ENCODE measurements at regions not wholly inside any gene's neighbourhood (a gene's known extent, or its start where the extent isn't known, plus 50 kb on each side); places are given as distances from the start of the nearest gene placed in this dataset.

DNA sequence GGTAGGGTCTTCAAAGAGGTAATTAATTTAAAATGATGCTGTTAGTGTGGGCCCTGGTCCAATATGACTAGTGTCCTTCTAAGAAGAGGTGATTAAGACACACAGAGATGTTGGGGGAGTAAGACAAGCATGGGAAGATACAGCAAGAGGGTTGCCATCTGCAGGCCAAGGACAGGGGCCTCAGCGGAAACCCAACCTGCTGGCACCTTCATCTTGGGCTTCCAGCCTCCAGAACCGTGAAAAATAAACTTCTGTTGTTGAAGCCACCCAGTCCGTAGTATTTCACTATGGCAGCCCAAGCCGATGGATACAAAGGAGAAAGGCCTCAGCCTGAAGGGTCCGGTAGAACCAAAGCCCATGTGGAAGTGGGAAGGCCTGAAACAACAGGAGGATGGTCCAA is 161.7 kb upstream of the UBE2E1 start:
- no peaks in the 10 kb centered on the region for H3K27me3 Mint-ChIP-seq
- ATAC-seq (replicated peaks) (no peak), DNase-seq (no peak)
- H3K36me3 Mint-ChIP-seq, result no peaks in the 10 kb centered on the region
- peaks cover 0 to 3% of the 10 kb centered on the region in 2 donors for H3K9me3 Mint-ChIP-seq
- H3K27ac Mint-ChIP-seq, result no peak overlapping the region
- H3K4me3 Mint-ChIP-seq, result no peak overlapping the region
- peaks cover 1 to 5% of the 10 kb centered on the region in 2 donors for H3K4me1 Mint-ChIP-seq

DNA sequence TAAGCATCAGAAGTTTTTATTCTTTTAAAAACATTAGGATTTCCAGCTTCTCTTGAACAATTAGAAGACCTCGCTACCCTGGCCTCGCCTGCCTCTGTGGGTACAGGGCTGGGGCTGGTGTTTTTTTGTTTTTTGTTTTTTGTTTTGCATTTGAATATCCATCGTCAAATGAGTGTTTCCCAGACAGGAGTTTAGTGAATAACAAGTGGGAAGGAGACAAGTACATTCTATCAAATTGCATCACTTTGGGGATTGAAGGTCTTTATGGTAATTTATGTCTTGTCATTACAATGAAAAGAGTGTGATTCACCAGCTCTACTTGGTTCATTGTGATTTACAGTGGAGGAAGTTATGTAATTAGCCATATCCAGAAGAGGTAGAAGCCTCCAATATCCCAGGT is 161.1 kb upstream of the UBE2E1 start:
- H3K4me3 Mint-ChIP-seq, result no peak overlapping the region
- no peak for DNase-seq
- H3K4me1 Mint-ChIP-seq, result peaks cover 1 to 8% of the 10 kb centered on the region in 2 donors
- H3K27me3 Mint-ChIP-seq, result no peaks in the 10 kb centered on the region
- no peak for ATAC-seq (replicated peaks)
- H3K27ac Mint-ChIP-seq, result no peak overlapping the region
- no peaks in the 10 kb centered on the region for H3K36me3 Mint-ChIP-seq
- H3K9me3 Mint-ChIP-seq, result peaks cover 0 to 3% of the 10 kb centered on the region in 2 donors

DNA sequence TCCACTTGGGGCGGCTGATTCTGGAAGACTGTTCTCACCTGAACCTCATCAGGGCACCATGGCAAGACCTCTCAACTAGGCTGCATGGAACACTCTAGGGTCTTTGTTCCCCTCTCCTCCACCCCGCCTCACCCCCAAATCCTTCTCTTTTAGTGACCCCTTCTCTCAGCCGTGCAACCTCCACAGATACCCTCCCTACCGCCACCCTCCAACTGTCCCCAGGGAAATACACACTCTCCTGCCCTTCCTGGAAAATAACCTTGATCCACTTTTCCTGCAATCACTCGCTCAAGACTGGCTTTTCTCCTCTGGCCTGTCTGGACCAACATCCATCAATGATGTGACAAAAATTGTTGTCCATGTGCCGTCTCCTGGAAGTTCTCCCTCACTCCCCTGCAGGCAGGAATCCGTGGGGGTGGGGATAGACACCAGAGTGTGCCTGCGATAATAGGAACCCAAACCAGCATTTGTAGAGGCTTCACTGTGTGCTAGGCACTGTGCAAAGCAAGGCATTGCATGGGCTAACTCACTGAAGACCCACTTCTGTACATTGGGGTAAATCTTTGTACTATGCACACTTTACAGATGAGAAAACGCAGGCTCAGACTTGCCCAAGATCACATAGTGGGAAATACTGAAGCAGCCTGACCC is 160.1 kb upstream of the UBE2E1 start:
- Mint-ChIP-seq H3K9me3 (peaks cover 0 to 3% of the 10 kb centered on the region in 2 donors), H3K4me3 (no peak overlapping the region), H3K4me1 (peaks cover 8 to 15% of the 10 kb centered on the region in 2 donors), H3K27ac (no peak overlapping the region), H3K36me3 (no peaks in the 10 kb centered on the region), H3K27me3 (no peaks in the 10 kb centered on the region)
- no peak for DNase-seq
- ATAC-seq (replicated peaks), result no peak

DNA sequence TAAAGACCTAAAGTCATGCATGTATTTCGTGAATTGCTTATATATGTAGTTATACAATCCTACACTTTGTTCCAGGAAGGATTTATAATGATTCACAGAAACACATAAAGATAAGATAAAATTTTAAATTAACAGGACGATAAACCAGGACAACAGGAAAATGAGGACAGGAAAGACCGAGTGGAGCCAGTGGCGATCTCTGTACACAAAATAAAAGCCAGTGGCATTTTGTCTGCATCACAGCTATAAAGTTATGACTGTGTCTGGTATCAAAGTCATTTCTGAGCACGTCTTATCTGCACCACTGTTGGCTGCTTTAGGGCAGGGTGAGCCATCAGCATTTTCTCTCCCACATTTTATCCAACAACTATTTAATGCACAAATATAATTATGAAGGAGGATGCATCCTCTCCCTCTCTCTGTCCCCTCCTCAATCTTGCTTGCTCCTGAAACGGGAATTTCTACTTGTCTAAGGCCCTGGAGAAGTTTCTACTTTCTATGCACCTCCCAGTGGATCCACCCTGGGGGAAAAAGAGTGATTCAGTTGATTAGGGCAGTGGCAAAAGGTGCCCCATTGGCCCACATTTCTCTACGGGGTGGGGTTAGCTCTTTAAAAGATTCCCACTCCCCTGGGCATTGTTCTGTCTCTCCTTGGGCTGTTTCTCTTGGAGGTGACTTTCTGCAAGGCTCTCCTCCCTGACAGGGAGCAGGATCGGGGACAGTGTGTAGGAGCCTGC is 159.4 kb upstream of the UBE2E1 start:
- ATAC-seq (replicated peaks) (no peak), DNase-seq (no peak)
- H3K4me3 Mint-ChIP-seq, result no peak overlapping the region
- H3K27me3 Mint-ChIP-seq, result no peaks in the 10 kb centered on the region
- peaks cover 0 to 3% of the 10 kb centered on the region in 2 donors for H3K9me3 Mint-ChIP-seq
- no peak overlapping the region for H3K27ac Mint-ChIP-seq
- peaks cover 12 to 22% of the 10 kb centered on the region in 2 donors for H3K4me1 Mint-ChIP-seq
- H3K36me3 Mint-ChIP-seq, result no peaks in the 10 kb centered on the region

DNA sequence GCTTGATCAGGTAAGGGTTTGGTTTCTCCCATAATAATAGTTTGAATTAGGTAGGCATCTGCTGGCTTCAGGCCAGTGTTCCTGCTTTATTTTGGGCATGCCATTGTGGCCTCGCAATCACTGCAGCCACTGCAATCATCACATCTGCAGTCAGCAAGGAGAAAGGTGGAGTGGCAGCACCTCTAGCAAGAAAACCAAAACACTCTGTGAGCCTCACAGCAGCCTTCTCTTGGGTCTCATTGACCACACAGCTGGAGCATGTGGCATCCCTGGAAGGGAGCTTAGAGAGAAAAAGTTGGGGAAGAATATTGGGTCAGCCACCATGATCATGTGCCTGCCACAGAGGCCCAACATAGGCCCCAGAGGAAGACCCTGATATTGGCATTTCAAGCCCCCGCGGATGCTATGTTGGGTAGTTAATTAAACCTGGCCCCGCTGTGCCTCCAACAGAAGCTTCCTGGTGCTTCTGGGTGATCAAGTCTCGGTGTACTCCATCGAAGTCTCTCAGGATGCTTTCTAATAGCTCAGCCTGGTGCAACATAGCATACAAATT is 158.0 kb upstream of the UBE2E1 start:
- Mint-ChIP-seq H3K4me3 (no peak overlapping the region), H3K27ac (peak overlapping the region; percentile 37), H3K4me1 (peaks cover 13 to 31% of the 10 kb centered on the region in 2 donors), H3K9me3 (peaks cover 0 to 3% of the 10 kb centered on the region in 2 donors), H3K27me3 (no peaks in the 10 kb centered on the region), H3K36me3 (no peaks in the 10 kb centered on the region)
- no peak for ATAC-seq (replicated peaks)
- no peak for DNase-seq

DNA sequence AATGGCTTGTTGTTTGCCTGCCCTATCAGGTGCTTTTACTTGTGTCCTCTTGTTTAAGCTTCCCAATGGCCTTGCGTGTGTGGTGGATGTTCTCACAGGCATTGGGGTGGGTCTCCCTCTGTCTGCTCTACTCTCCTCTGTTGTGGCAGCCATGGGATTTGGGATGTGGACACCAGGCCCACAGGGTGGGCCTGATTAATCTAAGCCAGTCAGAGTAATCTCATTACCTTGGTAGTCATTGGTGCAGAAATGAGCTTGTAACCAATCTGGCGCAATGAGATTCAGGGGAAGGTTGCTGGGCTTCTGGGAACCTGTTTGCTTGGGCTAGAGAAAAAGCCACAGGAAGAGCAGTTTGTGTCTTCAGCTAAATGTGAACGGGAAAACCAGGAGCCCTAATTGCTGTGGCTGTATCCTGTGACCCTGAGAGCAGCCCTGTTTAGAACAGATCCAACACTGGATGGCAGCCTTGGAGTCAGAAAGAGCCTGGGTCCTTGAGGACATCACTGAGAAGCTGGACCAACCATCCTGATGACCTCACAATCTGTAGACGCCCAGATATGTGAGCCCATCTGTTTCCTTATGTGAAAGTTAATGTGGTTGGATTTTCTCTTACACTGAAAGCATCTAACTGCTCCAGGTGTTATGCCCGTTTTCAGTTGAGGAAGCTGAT is 157.3 kb upstream of the UBE2E1 start:
- no peaks in the 10 kb centered on the region for H3K36me3 Mint-ChIP-seq
- H3K27me3 Mint-ChIP-seq, result no peaks in the 10 kb centered on the region
- H3K4me1 Mint-ChIP-seq, result peaks cover 15 to 34% of the 10 kb centered on the region in 2 donors
- no peak overlapping the region for H3K27ac Mint-ChIP-seq
- no peak for ATAC-seq (replicated peaks)
- no peaks in the 10 kb centered on the region for H3K9me3 Mint-ChIP-seq
- H3K4me3 Mint-ChIP-seq, result no peak overlapping the region
- no peak for DNase-seq

DNA sequence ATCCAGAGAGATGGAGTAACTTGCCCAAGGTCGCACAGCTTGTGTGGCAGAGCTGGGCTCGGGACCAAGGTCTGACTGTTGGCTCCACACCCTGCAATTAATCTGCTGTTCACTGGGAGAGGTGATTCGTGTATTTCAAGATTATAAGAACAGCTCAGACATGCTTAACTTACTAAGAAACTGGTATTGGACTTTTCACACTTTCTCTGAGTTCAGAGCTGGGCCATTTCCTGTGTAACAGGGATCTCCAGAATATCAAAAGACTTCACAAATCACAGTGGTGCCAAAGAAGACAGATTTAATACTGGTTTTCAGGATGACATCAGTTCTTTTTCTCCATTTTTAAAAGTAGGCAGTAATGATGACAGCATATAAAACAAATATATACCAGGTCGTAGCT is 156.8 kb upstream of the UBE2E1 start:
- Mint-ChIP-seq H3K27me3 (no peaks in the 10 kb centered on the region), H3K36me3 (no peaks in the 10 kb centered on the region), H3K4me1 (peaks cover 19 to 40% of the 10 kb centered on the region in 2 donors), H3K27ac (no peak overlapping the region), H3K9me3 (no peaks in the 10 kb centered on the region), H3K4me3 (no peak overlapping the region)
- DNase-seq (no peak), ATAC-seq (replicated peaks) (no peak)

DNA sequence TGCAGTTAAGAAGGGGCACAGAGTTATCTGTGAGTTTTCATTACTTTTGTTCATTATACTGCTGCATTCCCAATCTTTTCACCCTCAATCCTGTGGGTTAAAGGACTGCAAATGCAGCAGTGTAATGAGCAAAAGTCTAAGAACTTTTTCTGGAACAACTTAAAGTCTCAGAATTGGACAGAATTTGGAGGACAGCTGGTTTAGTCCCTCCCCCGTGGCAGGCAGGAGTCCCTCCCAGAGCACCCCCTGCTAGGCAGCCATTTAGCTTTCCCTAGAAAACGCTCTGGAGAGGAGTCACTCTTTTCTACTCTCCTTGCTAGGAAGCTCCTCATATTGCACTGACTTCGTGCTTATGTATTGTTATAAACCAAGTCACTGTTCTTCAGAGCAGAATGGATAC is 156.3 kb upstream of the UBE2E1 start:
- Mint-ChIP-seq H3K27ac (no peak overlapping the region), H3K4me1 (peaks cover 22 to 44% of the 10 kb centered on the region in 2 donors), H3K4me3 (no peak overlapping the region), H3K36me3 (no peaks in the 10 kb centered on the region), H3K27me3 (no peaks in the 10 kb centered on the region), H3K9me3 (no peaks in the 10 kb centered on the region)
- ATAC-seq (replicated peaks), result no peak
- DNase-seq, result no peak

DNA sequence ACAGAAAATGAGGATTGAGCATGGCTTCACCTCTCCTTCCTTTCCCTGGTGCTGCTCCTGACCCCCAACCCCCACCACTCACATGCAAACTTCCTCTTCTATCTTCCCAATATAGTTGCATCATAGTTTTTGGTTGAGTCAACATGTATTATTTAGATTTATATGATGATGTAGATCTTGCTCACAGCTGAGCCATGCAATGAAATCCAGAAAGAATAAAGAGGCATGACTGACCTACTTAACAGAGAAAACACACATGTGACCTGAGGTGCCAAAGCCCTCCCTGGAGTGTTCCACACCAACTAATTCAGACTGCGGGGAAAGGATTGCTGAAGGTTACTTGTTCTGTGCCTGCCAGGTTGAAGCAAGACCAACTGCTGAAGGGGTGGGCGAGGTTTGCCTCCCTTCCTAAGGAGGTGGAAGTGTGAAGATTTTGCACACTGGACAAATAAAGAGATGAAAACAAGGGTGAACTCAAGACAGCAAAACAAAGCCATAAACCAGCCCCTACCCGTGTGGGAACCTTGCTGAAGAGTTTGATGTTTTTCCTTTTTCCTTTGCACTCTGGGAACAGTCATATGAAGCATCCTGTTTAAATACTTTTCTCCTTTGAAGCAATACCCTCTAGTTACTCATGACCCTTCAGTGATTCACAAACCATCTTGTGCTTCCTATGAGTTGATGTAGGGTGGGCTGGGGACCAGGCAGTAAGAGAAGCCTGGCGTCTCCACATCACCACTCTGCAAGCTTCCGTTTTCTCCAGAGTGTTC is 155.2 kb upstream of the UBE2E1 start:
- H3K27me3 Mint-ChIP-seq, result no peaks in the 10 kb centered on the region
- DNase-seq (no peak), ATAC-seq (replicated peaks) (peak; percentile 22 to 27)
- H3K4me3 Mint-ChIP-seq, result no peak overlapping the region
- H3K27ac Mint-ChIP-seq, result peak overlapping the region; percentile 26
- H3K9me3 Mint-ChIP-seq, result peaks cover 0 to under 1% of the 10 kb centered on the region in 2 donors
- H3K36me3 Mint-ChIP-seq, result peaks cover under 1 to 3% of the 10 kb centered on the region in 2 donors
- peaks cover 26 to 51% of the 10 kb centered on the region in 2 donors for H3K4me1 Mint-ChIP-seq

DNA sequence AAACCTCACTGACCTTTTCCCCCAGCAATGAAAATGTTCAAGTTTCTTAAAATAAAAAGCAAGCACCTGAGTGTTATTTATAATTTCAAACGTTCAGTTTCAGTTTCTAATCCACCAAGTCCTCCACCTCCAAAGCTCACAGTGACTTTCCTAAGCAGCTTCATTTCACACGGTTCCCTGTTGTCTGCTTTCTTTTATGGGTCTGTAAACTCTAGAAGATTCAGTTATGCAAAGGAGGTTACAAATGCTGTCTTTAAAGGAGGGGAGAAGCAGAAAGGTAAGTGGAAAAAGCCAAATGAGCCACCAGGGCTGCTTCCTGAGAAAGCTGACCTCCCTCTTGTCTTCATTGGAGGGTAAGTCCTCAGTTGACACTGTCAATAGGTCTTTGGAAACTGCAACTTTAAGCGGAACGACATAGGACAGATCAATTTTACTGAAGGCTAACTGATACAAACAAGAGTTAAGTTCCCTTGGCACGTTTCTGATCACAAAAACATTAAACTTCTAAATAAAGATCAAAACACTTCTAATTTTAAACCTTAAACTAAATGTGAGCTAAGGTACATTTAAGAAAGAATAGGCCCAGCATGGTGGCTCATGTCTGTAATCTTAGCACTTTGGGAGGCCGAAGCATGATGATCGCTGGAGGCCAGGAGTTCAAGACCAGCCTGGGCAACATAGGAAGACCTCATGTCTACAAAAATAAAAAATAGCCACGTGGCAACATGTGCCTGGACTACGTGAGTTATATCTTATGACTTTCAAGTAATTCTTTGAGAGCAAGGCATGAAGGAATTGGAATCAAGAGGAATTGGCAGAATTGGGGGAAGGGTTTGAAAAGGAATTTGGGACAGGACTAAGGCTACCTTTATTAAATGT is 151.9 kb upstream of the UBE2E1 start:
- Mint-ChIP-seq H3K4me1 (peaks cover 38 to 75% of the 10 kb centered on the region in 2 donors), H3K4me3 (peak overlapping the region; percentile 44 to 68), H3K27ac (peak overlapping the region; percentile 91), H3K36me3 (peaks cover 8 to 13% of the 10 kb centered on the region in 2 donors), H3K9me3 (peaks cover 0 to 7% of the 10 kb centered on the region in 2 donors), H3K27me3 (no peaks in the 10 kb centered on the region)
- DNase-seq (no peak), ATAC-seq (replicated peaks) (peak; percentile 93)

DNA sequence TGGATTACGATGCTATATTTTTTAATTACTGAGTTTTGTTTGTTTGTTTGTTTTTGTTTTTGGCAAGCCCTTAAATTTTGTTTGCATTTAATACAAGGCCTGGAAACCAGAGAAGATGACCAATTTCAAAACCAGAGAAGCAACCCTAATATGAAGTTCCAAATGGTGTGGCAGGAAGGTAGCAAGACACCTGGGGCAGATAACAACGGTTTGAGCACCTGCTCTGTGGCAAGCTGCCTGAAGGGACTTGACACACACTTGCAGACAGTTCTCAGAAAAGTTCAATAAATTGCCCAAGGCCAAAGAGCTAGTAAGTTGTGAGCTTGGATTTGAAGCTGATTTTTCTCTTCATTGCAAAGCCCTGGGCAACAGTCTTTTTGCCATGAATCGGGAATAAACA is 151.2 kb upstream of the UBE2E1 start:
- Mint-ChIP-seq H3K27me3 (no peaks in the 10 kb centered on the region), H3K36me3 (peaks cover 8 to 13% of the 10 kb centered on the region in 2 donors), H3K4me3 (peak overlapping the region in 1 of 2 donors; percentile 30), H3K27ac (peak overlapping the region; percentile 91), H3K9me3 (peaks cover 0 to 7% of the 10 kb centered on the region in 2 donors), H3K4me1 (peaks cover 40 to 77% of the 10 kb centered on the region in 2 donors)
- peak; percentile 25 to 35 for ATAC-seq (replicated peaks)
- DNase-seq, result no peak

DNA sequence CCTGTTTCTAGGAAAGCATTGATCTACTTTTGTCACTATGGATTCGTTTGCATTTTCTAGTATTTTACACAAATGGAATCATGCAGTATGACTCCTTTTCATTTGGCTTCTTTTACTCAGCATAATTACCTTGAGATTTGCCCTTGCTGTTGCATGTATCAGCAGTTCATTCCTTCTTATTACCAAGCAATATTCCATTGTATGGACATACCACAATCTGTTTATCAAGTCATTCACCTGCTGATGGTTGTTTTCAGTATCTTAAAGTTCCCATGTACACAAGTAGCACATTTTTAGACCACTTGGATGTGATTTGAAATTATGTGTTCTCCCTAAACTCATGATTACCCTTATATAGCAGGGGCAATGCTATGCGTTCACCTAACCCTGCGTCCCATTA is 150.0 kb upstream of the UBE2E1 start:
- Mint-ChIP-seq H3K27ac (no peak overlapping the region), H3K4me3 (no peak overlapping the region), H3K4me1 (peaks cover 38 to 78% of the 10 kb centered on the region in 2 donors), H3K27me3 (no peaks in the 10 kb centered on the region), H3K36me3 (peaks cover 8 to 13% of the 10 kb centered on the region in 2 donors), H3K9me3 (peaks cover 0 to 7% of the 10 kb centered on the region in 2 donors)
- no peak for DNase-seq
- no peak for ATAC-seq (replicated peaks)

DNA sequence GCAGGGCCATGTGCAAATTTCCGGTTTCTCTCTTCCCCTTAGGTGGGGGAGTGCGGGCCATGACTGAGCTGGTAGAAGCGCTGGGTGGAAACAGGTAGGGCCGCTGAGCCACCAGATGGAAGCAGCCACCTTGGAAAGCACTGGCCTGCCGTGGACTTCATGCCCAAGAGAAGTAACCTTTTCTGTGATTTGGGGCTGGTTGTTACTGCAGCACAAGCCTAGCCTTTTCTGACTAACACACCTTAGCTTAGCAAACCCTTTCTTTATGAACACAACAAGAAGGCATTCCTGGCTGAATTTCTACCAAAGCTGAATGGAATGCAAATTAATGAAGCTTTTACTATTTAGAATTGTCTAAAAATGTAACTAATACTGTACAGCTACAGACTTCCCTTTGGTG is 149.6 kb upstream of the UBE2E1 start:
- no peak for DNase-seq
- no peak overlapping the region for H3K27ac Mint-ChIP-seq
- no peak for ATAC-seq (replicated peaks)
- peaks cover 0 to 7% of the 10 kb centered on the region in 2 donors for H3K9me3 Mint-ChIP-seq
- H3K4me1 Mint-ChIP-seq, result peaks cover 39 to 78% of the 10 kb centered on the region in 2 donors
- H3K4me3 Mint-ChIP-seq, result no peak overlapping the region
- H3K27me3 Mint-ChIP-seq, result no peaks in the 10 kb centered on the region
- peaks cover 8 to 13% of the 10 kb centered on the region in 2 donors for H3K36me3 Mint-ChIP-seq

Data from stimulated activated naive B cell treated with anti-CD40 and anti-IgM and Interleukin-4, amounts not matched to agents 10 μg/mL and 1 μg/mL and 100 μg/mL, for 72 hours (primary cell).